A673 (cell line): ENCODE measurements at regions not wholly inside any gene's neighbourhood (a gene's known extent, or its start where the extent isn't known, plus 50 kb on each side); places are given as distances from the start of the nearest gene placed in this dataset.

Source experiments
- BruUV-seq: library from RNA; stranded (reverse); fragments of 400-500 nt; replicated peaks from 2 replicates; lab custom pipeline; 2021; lab: Mats Ljungman, UMichigan
- CTCF ChIA-PET: fragments of 300-600 bp; sonication (Branson Sonifier 250); formaldehyde crosslinking; loops from one replicate; lab custom pipeline; 2022; ENCODE audit warnings: antibody characterized with exemption; lab: Charles Lee
- POLR2A ChIA-PET: fragments of 300-600 bp; sonication (Branson Sonifier 250); formaldehyde crosslinking; loops from one replicate; lab custom pipeline; 2022; ENCODE audit warnings: antibody characterized with exemption; ENCODE audit not compliant: low non-redundant PET; lab: Charles Lee
- DNase-seq: peaks from one replicate; pipeline ENCODE4 v3.0.0-alpha.2; 2015; ENCODE audit warnings: low spot score
- H3K27ac ChIP-seq: fragments of 200-600 bp; sonication (generic); 2 replicates; pipeline ENCODE4 v1.5.1; 2016; ENCODE audit warnings: mixed run types, low read depth, mild to moderate bottlenecking, mixed read lengths, antibody characterized with exemption, low read length; ENCODE audit not compliant: poor library complexity, severe bottlenecking
- H3K27me3 ChIP-seq: fragments of 200-600 bp; sonication (generic); replicated peaks from 2 replicates; pipeline ENCODE4 v1.6.1; 2017; ENCODE audit warnings: mixed run types, low read depth, mild to moderate bottlenecking, mixed read lengths, antibody characterized with exemption, low read length; ENCODE audit not compliant: insufficient read depth, poor library complexity
- H3K36me3 ChIP-seq: fragments of 200-600 bp; sonication (generic); 2 replicates; pipeline ENCODE4 v1.6.1; 2016; ENCODE audit warnings: mixed run types, mild to moderate bottlenecking, mixed read lengths, antibody characterized with exemption, low read length; ENCODE audit not compliant: insufficient read depth, poor library complexity, severe bottlenecking
- H3K4me1 ChIP-seq: fragments of 200-600 bp; sonication (generic); 2 replicates; pipeline ENCODE4 v1.6.1; 2017; ENCODE audit warnings: mixed run types, mild to moderate bottlenecking, mixed read lengths, antibody characterized with exemption, low read length; ENCODE audit not compliant: insufficient read depth, poor library complexity, severe bottlenecking
- H3K4me3 ChIP-seq: fragments of 200-600 bp; sonication (generic); 2 replicates; pipeline ENCODE4 v1.5.1; 2016; ENCODE audit warnings: low read depth, mixed run types, mild to moderate bottlenecking, mixed read lengths, low read length; ENCODE audit not compliant: poor library complexity, severe bottlenecking
- H3K9me3 ChIP-seq: fragments of 200-600 bp; sonication (generic); 2 replicates; pipeline ENCODE4 v1.6.1; 2016; ENCODE audit warnings: mixed run types, low read depth, mild to moderate bottlenecking, mixed read lengths, antibody characterized with exemption, low read length; ENCODE audit not compliant: poor library complexity, severe bottlenecking
- CTCF ChIP-seq: fragments of 300-800, 200-600 bp; sonication (generic); conservative IDR thresholded peaks from 2 replicates; pipeline ENCODE4 v1.5.1; 2017; ENCODE audit warnings: low read depth, mild to moderate bottlenecking, antibody characterized with exemption, low read length, moderate library complexity, mixed read lengths
- EZH2 ChIP-seq: fragments of 200-600 bp; sonication (generic); IDR thresholded peaks from 2 replicates; pipeline ENCODE4 v1.6.1; 2017; ENCODE audit warnings: borderline replicate concordance, low read depth, mild to moderate bottlenecking, mixed read lengths, antibody characterized with exemption, low read length; ENCODE audit not compliant: poor library complexity, severe bottlenecking
- intact Hi-C: fragments of 100-400 bp; cut with micrococcal nuclease; formaldehyde crosslinking; loops from one replicate; pipeline ENCODE4 v1.10.0; 2022; ENCODE audit not compliant: unreplicated experiment

- H3K27ac ChIP-seq = no peak overlapping the region
- H3K9me3 ChIP-seq = no peaks in the 10 kb centered on the region
- TF ChIP-seq CTCF = no peak
- no peak for TF ChIP-seq EZH2
- intact Hi-C loops = no loop called here
- POLR2A ChIA-PET = no interaction called here
- H3K27me3 ChIP-seq = peaks cover 2% of the 10 kb centered on the region
- H3K4me3 ChIP-seq = no peak overlapping the region
- H3K36me3 ChIP-seq = no peaks in the 10 kb centered on the region
- DNase-seq = no peak
- CTCF ChIA-PET = no interaction called here
- no peaks in the 10 kb centered on the region for H3K4me1 ChIP-seq
- no TSS peak for BruUV-seq
These were observed 452.9 kb downstream of the SPRY1 start for GRCh38 chr4:123849495-123849894.

- POLR2A ChIA-PET = no interaction called here
- H3K27ac ChIP-seq = no peak overlapping the region
- intact Hi-C loops = no loop called here
These were observed 454.9 kb downstream of the SPRY1 start for GRCh38 chr4:123851521-123851920.

GRCh38 chr4:123853651-123854050, 457.1 kb downstream of the SPRY1 start:
- no peaks in the 10 kb centered on the region for H3K9me3 ChIP-seq
- H3K27ac ChIP-seq = no peak overlapping the region
- intact Hi-C loops = no loop called here
- ChIA-PET POLR2A (no interaction called here), CTCF (no interaction called here)
- H3K27me3 ChIP-seq = peaks cover 15% of the 10 kb centered on the region
- TF ChIP-seq CTCF (no peak), EZH2 (no peak)
- no peaks in the 10 kb centered on the region for H3K36me3 ChIP-seq
- DNase-seq = no peak
- no peak overlapping the region for H3K4me3 ChIP-seq
- peaks cover 13% of the 10 kb centered on the region for H3K4me1 ChIP-seq
- BruUV-seq = no TSS peak

More at GRCh38 chr4:123851521-123851920, 454.9 kb downstream of the SPRY1 start:
- DNase-seq = no peak
- Histone ChIP-seq H3K9me3 (no peaks in the 10 kb centered on the region), H3K36me3 (no peaks in the 10 kb centered on the region), H3K4me3 (no peak overlapping the region), H3K27me3 (peaks cover 14% of the 10 kb centered on the region), H3K4me1 (peaks cover 4% of the 10 kb centered on the region)
- BruUV-seq = no TSS peak
- TF ChIP-seq CTCF (no peak), EZH2 (no peak)
- CTCF ChIA-PET = no interaction called here
